H9 (cell line): ENCODE measurements at regions not wholly inside any gene's neighbourhood (a gene's known extent, or its start where the extent isn't known, plus 50 kb on each side); places are given as distances from the start of the nearest gene placed in this dataset.

ENCODE experiments used
- DNase-seq: peaks from one replicate; pipeline ENCODE4 v3.0.0-alpha.2; 2017
- H2AFZ ChIP-seq: one replicate; pipeline ENCODE4 v1.6.1; 2013; ENCODE audit warnings: mild to moderate bottlenecking, low read length, control low read depth, moderate library complexity
- H2AK5ac ChIP-seq: 2 replicates; pipeline ENCODE4 v1.6.1; 2013; ENCODE audit warnings: low read length, control low read depth, mixed read lengths; ENCODE audit not compliant: insufficient read length
- H2BK120ac ChIP-seq: one replicate; pipeline ENCODE4 v1.6.1; 2013; ENCODE audit warnings: low read depth, mild to moderate bottlenecking, low read length, control low read depth, inconsistent platforms; ENCODE audit not compliant: poor library complexity, severe bottlenecking
- H2BK12ac ChIP-seq: 2 replicates; pipeline ENCODE4 v1.6.1; 2013; ENCODE audit warnings: low read length, control low read depth, mixed read lengths, low read depth; ENCODE audit not compliant: insufficient read length
- H2BK15ac ChIP-seq: 2 replicates; pipeline ENCODE4 v1.6.1; 2013; ENCODE audit warnings: low read depth, low read length, control low read depth
- H2BK20ac ChIP-seq: one replicate; pipeline ENCODE4 v1.6.1; 2013; ENCODE audit warnings: low read depth, mild to moderate bottlenecking, low read length, control low read depth, inconsistent platforms; ENCODE audit not compliant: poor library complexity, severe bottlenecking
- H2BK5ac ChIP-seq: 2 replicates; pipeline ENCODE4 v1.6.1; 2013; ENCODE audit warnings: low read length, control low read depth, mixed read lengths; ENCODE audit not compliant: insufficient read length
- H3K14ac ChIP-seq: 2 replicates; pipeline ENCODE4 v1.6.1; 2013; ENCODE audit warnings: low read length, control low read depth; ENCODE audit not compliant: insufficient read depth
- H3K18ac ChIP-seq: 2 replicates; pipeline ENCODE4 v1.6.1; 2013; ENCODE audit warnings: low read depth, mild to moderate bottlenecking, mixed read lengths, low read length, control low read depth; ENCODE audit not compliant: insufficient read length
- H3K23ac ChIP-seq: 2 replicates; pipeline ENCODE4 v1.6.1; 2013; ENCODE audit warnings: low read length, control low read depth, mixed read lengths, low read depth; ENCODE audit not compliant: insufficient read length
- H3K23me2 ChIP-seq: 2 replicates; pipeline ENCODE4 v1.6.1; 2013; ENCODE audit warnings: low read depth, mild to moderate bottlenecking, mixed read lengths, low read length, control low read depth; ENCODE audit not compliant: insufficient read length, poor library complexity, severe bottlenecking
- H3K27ac ChIP-seq: 2 replicates; pipeline ENCODE4 v1.5.1; 2013; ENCODE audit warnings: low read length, control low read depth, mixed read lengths, low read depth; ENCODE audit not compliant: insufficient read length
- H3K27me3 ChIP-seq: 2 replicates; pipeline ENCODE4 v1.6.1; 2013; ENCODE audit warnings: low read length, control low read depth, inconsistent platforms; ENCODE audit not compliant: insufficient read depth
- H3K4ac ChIP-seq: 2 replicates; pipeline ENCODE4 v1.6.1; 2013; ENCODE audit warnings: low read depth, mild to moderate bottlenecking, control low read depth, inconsistent platforms, low read length, moderate library complexity
- H3K4me1 ChIP-seq: 2 replicates; pipeline ENCODE4 v1.6.1; 2013; ENCODE audit warnings: low read length, control low read depth, inconsistent platforms; ENCODE audit not compliant: insufficient read depth
- H3K4me2 ChIP-seq: 2 replicates; pipeline ENCODE4 v1.6.1; 2013; ENCODE audit warnings: low read length, control low read depth, mixed read lengths; ENCODE audit not compliant: insufficient read length, insufficient read depth
- H3K56ac ChIP-seq: 2 replicates; pipeline ENCODE4 v1.6.1; 2013; ENCODE audit warnings: low read depth, mild to moderate bottlenecking, mixed read lengths, low read length, control low read depth; ENCODE audit not compliant: insufficient read length
- H3K79me1 ChIP-seq: 2 replicates; pipeline ENCODE4 v1.6.1; 2013; ENCODE audit warnings: low read depth, mild to moderate bottlenecking, moderate library complexity, low read length, control low read depth, inconsistent platforms; ENCODE audit not compliant: insufficient read depth, poor library complexity, severe bottlenecking
- H3K79me2 ChIP-seq: 2 replicates; pipeline ENCODE4 v1.6.1; 2013; ENCODE audit warnings: low read length, control low read depth, inconsistent platforms; ENCODE audit not compliant: insufficient read depth
- H3K9ac ChIP-seq: 2 replicates; pipeline ENCODE4 v1.6.1; 2013; ENCODE audit warnings: low read length, control low read depth, mixed read lengths; ENCODE audit not compliant: insufficient read length; ENCODE audit errors: extremely low read depth
- H3K9me3 ChIP-seq: one replicate; pipeline ENCODE4 v1.6.1; 2013; ENCODE audit warnings: low read depth, low read length, inconsistent platforms; ENCODE audit not compliant: control insufficient read depth
- H3T11ph ChIP-seq: one replicate; pipeline ENCODE4 v1.6.1; 2013; ENCODE audit warnings: mild to moderate bottlenecking, low read length, control low read depth, inconsistent platforms
- H4K20me1 ChIP-seq: one replicate; pipeline ENCODE4 v1.6.1; 2013; ENCODE audit not compliant: control insufficient read depth, insufficient read length, insufficient read depth
- H4K5ac ChIP-seq: 2 replicates; pipeline ENCODE4 v1.6.1; 2013; ENCODE audit warnings: low read depth, mild to moderate bottlenecking, mixed read lengths, low read length, control low read depth; ENCODE audit not compliant: insufficient read length
- H4K8ac ChIP-seq: replicated peaks from 2 replicates; pipeline ENCODE4 v1.6.1; 2013; ENCODE audit warnings: low read length, control low read depth, mixed read lengths, low read depth; ENCODE audit not compliant: insufficient read length
- H4K91ac ChIP-seq: 2 replicates; pipeline ENCODE4 v1.6.1; 2013; ENCODE audit warnings: low read depth, mild to moderate bottlenecking, moderate library complexity, mixed read lengths, low read length, control low read depth; ENCODE audit not compliant: insufficient read length
- H3K27ac Mint-ChIP-seq, 3 experiments: 2 replicates in 2 of 3; 3 replicates in 1 of 3; pipeline ENCODE4 v1.8.0; 2020 to 2021; ENCODE audit warnings: mixed read lengths in 3 of 3, mild to moderate bottlenecking in 1 of 3, moderate library complexity in 1 of 3
- H3K27me3 Mint-ChIP-seq: 2 replicates; pipeline ENCODE4 v1.8.0; 2021; ENCODE audit warnings: low read depth, mild to moderate bottlenecking, moderate library complexity, mixed read lengths
- H3K36me3 Mint-ChIP-seq, 3 experiments: 2 replicates in 2 of 3; 3 replicates in 1 of 3; pipeline ENCODE4 v1.8.0; 2020 to 2021; ENCODE audit warnings: low read depth in 3 of 3, mixed read lengths in 3 of 3; ENCODE audit not compliant: insufficient read depth in 1 of 3
- H3K4me1 Mint-ChIP-seq, 2 experiments: 2 replicates each; pipeline ENCODE4 v1.8.0; 2020; ENCODE audit warnings: mixed read lengths in 2 of 2
- H3K4me3 Mint-ChIP-seq, 2 experiments: 2 replicates in 1 of 2; 3 replicates in 1 of 2; pipeline ENCODE4 v1.8.0; 2020 to 2021; ENCODE audit warnings: mild to moderate bottlenecking in 2 of 2, mixed read lengths in 2 of 2, moderate library complexity in 1 of 2
- H3K9me3 Mint-ChIP-seq, 2 experiments: 2 replicates in 1 of 2; 3 replicates in 1 of 2; pipeline ENCODE4 v1.8.0; 2020; ENCODE audit warnings: mild to moderate bottlenecking in 2 of 2, mixed read lengths in 2 of 2, moderate library complexity in 1 of 2
- WGBS: extraction: QIAGEN DNeasy Blood & Tissue Kit; methylation state at CpG from one replicate; pipeline ENCODE4 v1.1.7; 2013; ENCODE audit warnings: missing lambda C conversion rate, low lambda C conversion rate, mixed read lengths; ENCODE audit not compliant: insufficient read length; ENCODE audit errors: extremely low coverage; 5-methylcytosine and 5-hydroxymethylcytosine counted together
- TF ChIP-seq, protein P1 (sequence below): fragments of 200-600 bp; sonication (generic); conservative IDR thresholded peaks from 3 replicates; pipeline ENCODE4 v1.8.0; 2021; ENCODE audit warnings: antibody characterized with exemption, mild to moderate bottlenecking

DNA sequence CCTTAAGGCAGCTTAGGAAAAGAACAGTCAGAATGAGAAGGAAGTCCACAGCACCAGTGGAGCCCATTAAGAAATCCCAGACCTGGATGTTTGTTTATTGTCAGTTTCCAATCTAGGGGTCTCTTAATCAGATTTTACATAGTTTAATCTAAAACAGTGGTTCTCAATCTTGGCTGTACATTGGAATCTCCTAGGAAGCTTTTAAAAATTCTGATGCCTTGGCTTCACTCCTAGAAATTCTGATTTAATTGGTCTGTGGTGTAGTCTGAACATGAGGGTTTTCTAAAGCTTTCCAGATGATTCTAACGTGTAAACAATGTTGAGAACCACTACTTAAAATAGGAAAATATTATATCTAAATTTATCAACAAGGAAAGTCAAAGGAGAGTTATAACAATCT lies 56.6 kb upstream of the SPRED1 start:
- H3K27me3 ChIP-seq = no peaks in the 10 kb centered on the region
- no peak overlapping the region for H3K56ac ChIP-seq
- H2BK5ac ChIP-seq = no peak overlapping the region
- H3K9me3 ChIP-seq = no peaks in the 10 kb centered on the region
- no peak overlapping the region for H2BK120ac ChIP-seq
- no peak overlapping the region for H2BK20ac ChIP-seq
- H4K91ac ChIP-seq = no peak overlapping the region
- no peaks in the 10 kb centered on the region for H4K20me1 ChIP-seq
- no peak for DNase-seq
- no peaks in the 10 kb centered on the region; the same call in 1 of the 2 replicates for H3K4me1 ChIP-seq
- Mint-ChIP-seq H3K9me3 (no peaks in the 10 kb centered on the region), H3K4me3 (no peak overlapping the region), H3K4me1 (peaks cover 2 to 6% of the 10 kb centered on the region in 2 experiments; a peak in 3 of 4 replicates), H3K27me3 (no peaks in the 10 kb centered on the region; the same call in 1 of the 2 replicates), H3K36me3 (no peaks in the 10 kb centered on the region), H3K27ac (no peak overlapping the region)
- TF ChIP-seq, protein P1, sequence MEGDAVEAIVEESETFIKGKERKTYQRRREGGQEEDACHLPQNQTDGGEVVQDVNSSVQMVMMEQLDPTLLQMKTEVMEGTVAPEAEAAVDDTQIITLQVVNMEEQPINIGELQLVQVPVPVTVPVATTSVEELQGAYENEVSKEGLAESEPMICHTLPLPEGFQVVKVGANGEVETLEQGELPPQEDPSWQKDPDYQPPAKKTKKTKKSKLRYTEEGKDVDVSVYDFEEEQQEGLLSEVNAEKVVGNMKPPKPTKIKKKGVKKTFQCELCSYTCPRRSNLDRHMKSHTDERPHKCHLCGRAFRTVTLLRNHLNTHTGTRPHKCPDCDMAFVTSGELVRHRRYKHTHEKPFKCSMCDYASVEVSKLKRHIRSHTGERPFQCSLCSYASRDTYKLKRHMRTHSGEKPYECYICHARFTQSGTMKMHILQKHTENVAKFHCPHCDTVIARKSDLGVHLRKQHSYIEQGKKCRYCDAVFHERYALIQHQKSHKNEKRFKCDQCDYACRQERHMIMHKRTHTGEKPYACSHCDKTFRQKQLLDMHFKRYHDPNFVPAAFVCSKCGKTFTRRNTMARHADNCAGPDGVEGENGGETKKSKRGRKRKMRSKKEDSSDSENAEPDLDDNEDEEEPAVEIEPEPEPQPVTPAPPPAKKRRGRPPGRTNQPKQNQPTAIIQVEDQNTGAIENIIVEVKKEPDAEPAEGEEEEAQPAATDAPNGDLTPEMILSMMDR = no peak
- no peak overlapping the region for H3K9ac ChIP-seq
- no peak overlapping the region for H3K4me2 ChIP-seq
- H3K27ac ChIP-seq = no peak overlapping the region
- H3K18ac ChIP-seq = no peak overlapping the region
- H3K23me2 ChIP-seq = no peaks in the 10 kb centered on the region
- H2BK12ac ChIP-seq = no peak overlapping the region
- H3T11ph ChIP-seq = no peak overlapping the region
- WGBS = no CpG with 5 or more reads among the region's 1 CpG
- H3K14ac ChIP-seq = no peak overlapping the region
- no peak overlapping the region for H3K4ac ChIP-seq
- H4K8ac ChIP-seq = no peak overlapping the region
- no peak overlapping the region for H4K5ac ChIP-seq
- H2AFZ ChIP-seq = no peak overlapping the region
- H2AK5ac ChIP-seq = no peak overlapping the region
- no peak overlapping the region for H2BK15ac ChIP-seq
- H3K79me1 ChIP-seq = no peaks in the 10 kb centered on the region
- no peaks in the 10 kb centered on the region for H3K79me2 ChIP-seq
- no peak overlapping the region for H3K23ac ChIP-seq
